Activated CD4-positive, alpha-beta T cell treated with anti-CD3 and anti-CD28 coated beads, Interleukin-2, Interleukin-6, amounts not matched to agents 100 ng/mL and 50 ng/mL, durations not matched to agents 16 hours and 8 hours (primary cell): ENCODE measurements at regions not wholly inside any gene's neighbourhood (a gene's known extent, or its start where the extent isn't known, plus 50 kb on each side); places are given as distances from the start of the nearest gene placed in this dataset.
"Not testable (repeated sequence)": the region's sequence is repeated elsewhere in the genome, so short reads cannot be mapped to it uniquely, and the experiment has no call there.

Experiments used
- DNase-seq: peaks from one replicate; pipeline ENCODE4 v3.0.0-alpha.2; 2020

GRCh38 chr20:47970282-47970903, 185.1 kb upstream of the SULF2 start:
- DNase-seq: no peak

- DNase-seq: no peak
These were observed 184.1 kb upstream of the SULF2 start for GRCh38 chr20:47969426-47969825.

DNA sequence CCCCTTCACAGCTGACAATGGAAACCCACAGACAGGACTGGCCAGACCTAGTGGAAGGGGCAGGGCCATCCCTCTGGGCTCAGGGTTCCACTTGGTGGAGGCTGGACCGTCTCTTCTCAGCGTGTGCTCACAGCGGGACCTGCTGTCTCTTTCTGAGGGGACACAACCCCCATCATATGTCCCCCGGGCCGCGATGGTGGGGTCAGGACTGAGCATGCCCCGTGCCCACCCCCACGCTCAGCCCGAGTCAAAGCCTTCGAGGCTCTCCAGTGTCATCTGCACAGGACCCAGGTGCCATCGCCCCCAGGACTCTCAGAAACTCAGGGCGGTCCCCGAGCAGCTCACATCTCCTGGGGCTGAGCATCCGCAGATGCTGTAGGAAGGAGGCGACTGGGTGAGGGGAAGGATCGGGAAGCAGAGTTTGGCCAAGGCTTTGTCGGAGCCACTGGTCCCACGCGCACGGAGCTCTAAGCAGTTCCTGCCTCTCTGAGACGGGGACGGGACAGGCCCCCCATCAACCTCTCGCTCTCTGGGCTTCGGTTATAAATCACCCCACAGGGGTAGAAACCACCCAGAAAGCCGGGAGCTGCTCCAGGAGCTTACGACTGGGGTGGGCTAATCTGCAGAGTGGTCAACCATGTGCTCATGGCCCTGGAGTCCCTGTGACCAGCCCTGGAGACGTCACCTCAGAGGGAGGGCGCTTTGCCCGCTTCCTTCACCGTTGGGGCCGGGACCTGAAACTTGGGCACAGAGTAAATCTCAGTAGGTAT, 183.4 kb upstream of the SULF2 start:
- no peak for DNase-seq

DNA sequence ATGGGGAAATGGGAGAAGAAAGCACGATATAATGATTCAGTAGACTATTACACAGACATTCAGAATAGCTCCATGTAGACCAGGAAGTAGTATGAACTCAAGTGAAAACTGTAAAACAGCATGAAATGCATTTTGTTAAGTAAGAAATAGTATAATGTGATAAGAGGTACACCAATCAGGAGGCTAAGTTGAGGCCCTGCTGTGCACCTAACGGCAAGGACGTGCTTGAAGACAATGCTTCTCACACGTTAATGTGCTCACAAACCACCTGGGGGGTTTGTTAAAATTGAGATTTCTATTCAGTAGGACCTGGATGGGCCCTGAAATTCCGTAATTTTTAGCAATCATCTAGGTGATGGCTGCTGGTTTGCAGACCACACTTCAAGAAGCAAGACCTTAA, 178.9 kb upstream of the SULF2 start:
- no peak for DNase-seq

DNA sequence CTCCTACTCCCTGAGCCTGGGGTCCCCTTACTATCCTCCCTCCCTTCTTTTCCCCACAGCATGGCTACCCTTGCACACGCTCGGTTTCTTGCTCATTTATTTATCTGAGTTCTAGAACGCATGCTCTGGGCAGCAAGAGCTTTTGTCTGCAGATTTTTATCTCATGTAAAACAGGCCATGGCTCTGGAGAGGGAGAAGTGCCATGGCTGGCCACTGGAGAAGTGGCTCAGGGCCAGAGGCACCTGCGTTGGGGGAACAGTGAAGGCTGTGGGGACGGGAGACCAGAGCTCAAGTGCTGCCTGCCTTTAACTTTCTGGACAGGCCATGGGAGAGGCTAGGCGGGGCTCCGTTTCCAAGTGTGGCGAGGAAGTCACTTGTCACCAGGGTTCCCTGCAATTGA, 177.7 kb upstream of the SULF2 start:
- no peak for DNase-seq

- DNase-seq: no peak
These were observed 177.1 kb upstream of the SULF2 start for GRCh38 chr20:47962286-47962963.

DNA sequence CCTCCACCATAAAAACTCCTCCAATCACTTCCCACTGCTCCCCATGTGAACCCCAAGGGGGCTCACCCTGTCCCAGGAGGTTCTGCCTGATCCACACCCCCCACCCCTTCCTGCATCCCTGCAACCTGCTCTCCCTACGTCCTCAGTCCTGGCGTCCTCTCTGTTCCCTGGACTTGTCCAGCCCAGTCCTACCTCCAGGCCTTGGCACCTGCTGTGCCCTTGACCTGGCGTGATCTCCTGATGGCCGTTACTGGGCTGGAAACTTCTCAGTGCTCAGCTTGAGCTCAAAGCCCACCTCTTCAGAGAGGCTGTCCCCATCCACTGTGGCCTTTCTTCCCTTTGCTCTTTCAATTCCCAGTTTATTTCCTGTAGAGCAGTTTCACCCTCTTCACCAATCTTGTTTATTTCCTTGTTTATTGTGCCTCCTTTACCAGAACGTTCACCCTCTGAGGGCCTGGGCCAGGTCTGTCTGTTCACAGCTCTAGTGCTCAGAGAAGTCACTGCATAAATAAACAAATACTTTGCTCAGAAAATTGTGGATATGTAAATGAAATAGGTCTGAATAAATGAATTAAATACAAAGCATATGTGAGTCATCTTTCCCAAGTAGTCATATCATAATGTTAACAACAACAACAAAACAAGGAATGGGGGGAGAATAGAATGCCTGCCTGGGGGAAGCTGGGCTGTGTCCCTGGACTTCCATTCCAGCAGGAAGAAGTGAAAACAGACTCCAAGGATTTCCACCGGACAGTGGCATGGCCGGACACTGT, 175.7 kb upstream of the SULF2 start:
- DNase-seq: no peak

- no peak for DNase-seq
These were observed 175.0 kb upstream of the SULF2 start for GRCh38 chr20:47960277-47960676.

- DNase-seq: not testable (repeated sequence)
These were observed 172.9 kb upstream of the SULF2 start for GRCh38 chr20:47957989-47958801.

DNA sequence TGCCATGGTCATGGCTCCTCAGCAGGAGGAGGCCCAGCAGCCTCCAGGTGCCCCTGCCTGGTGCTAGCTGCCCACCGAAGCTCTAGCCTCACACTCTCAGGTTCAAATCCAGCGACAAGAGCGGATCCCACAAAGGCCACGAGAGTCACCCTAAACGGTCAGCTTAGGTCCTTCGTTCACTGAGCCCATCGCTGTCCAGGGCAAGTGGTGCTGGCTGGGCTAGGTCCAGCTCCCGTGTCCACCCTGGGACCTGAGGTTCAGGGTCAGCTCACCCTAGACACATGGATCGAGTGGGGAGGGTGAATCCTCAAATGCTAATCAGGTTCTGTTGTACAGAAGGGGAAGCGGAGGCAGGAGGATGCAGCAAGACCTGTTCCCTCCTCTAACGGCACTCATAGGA, 171.9 kb upstream of the SULF2 start:
- DNase-seq: no peak

DNA sequence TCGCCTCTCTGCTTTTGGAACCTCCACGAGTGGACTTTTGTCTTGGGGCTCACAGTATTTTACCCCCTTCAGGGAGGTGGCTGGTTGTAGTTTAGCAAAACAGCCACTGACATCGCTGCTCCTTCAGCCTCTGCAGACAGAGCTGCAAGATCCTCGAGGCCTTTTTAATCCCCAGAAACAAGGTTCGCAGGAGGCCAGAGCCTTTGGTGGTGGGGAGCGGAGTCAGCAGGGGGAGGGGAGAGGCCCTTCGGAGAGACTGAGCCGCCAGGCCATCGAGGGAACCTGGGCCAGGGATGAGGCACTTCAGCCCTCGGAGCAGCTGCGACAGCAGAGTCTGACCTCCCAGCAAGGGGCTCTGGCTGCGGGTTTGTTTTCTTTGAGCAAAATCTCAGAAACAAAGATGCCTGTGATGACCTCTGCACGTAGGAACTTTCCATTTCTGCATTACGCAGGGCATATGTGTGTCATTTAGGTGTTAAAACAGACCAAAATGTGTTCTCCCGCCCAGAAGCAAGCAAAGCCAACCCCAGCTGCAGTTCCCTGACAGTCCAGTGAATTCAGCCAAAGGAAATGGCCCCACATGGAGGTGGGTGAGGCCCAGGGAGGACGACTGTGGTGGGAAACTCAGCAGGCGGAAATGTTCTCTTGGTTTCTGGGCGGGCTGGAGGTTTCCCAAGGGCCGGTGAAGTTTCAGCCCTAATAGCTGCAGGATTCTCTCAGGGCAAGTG, 171.2 kb upstream of the SULF2 start:
- no peak for DNase-seq

DNA sequence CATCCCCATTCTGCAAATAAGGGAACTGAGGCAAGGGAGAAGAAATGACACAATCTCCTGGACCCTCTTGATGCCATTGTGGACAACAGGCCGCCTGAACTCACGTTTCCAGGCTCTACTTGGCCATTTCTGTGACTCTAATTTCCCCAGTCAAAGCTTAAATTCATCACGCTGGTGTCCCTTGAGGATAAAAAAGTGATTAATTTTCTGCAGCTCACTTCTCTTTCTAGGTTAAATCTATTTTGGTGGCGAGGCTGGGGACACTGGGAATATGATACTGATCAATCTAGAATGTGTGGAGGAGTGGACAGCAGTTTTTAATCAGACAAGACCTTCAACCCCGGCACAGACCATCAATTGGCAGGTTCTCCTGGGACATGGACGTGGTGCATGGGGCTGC, 168.2 kb upstream of the SULF2 start:
- no peak for DNase-seq

DNA sequence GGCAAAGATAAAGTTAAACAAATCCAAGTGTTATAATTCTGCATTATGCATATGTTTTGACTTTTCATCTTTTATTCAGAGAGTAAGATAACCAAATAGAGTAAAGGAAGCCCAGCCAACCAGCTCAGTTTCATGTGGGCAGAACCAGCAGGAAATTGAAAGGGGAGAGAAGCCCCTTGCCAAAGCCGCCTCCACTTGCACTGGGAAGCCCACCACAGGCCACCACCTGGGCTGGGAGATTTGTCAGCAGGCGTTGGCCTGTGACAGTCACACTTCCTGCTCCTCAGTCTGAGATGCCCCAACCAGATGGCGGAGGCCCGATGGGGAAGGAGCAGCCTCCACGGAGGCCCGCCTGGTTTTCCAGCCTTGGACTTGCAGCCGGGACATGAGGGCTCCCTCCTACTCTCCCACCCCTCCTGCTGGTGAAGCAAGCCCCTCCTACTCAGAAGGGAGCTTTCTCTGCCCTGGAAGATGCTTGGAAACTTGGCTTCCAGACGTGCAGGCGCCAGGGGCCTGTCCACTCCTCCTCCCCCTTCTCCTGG, 166.8 kb upstream of the SULF2 start:
- DNase-seq: no peak

DNA sequence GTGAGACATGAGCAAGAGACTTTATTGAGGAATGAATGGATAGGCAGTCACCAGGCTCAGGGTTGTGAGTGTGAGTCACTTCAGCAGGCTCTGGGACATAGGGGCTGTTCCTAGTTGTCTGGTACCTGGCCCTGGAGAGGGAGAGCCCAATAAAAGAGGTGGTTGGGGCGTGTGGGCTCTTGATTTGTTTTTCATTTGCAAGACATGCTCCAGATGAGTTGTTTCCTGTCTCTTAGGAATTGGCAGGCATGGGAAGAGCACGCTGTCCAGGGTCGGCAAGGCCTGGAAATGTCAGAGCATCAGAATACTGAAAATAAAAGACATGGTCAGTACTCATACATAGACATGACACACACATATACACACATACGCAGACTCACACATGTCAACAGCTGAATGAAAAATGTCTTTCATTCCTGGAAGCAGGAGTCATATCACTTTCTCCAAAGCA, 166.3 kb upstream of the SULF2 start:
- DNase-seq: no peak

DNA sequence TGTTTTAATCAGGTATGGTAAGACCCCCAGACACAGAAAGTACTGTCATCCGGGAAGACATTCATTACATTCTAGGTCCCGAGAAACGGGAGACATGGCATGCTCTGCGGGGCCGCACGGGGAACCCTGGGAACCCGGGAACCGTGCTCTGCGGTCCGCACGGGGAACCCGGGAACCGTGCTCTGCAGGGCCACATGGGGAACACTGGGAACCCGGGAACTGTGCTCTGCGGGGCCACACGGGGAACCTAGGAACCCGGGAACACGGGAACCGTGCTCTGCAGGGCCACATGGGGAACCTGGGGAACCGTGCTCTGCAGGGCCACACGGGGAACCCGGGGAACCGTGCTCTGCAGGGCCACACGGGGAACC, 165.6 kb upstream of the SULF2 start:
- no peak for DNase-seq

- no peak for DNase-seq
These were observed 165.0 kb upstream of the SULF2 start for GRCh38 chr20:47950124-47950912.

DNA sequence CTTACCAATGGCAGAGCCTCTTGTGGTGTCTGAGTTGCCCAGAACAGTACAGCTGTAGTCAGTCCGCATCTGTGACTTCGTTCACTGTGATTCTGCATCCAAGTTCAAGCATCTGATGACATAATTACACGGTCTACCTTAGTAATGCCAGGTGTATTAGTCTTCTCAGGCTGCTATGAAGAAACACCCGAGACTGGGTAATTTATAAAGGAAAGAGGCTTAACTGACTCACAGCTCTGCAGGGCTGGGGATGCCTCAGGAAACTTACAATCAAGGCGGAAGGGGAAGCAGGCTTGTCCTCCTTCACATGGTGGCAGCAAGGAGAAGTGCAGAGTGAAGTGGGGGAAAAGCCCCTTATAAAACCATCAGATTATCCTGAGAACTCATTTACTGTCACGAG, 163.9 kb upstream of the SULF2 start:
- DNase-seq: no peak

- no peak for DNase-seq
These were observed 159.4 kb upstream of the SULF2 start for GRCh38 chr20:47944682-47945081.

DNA sequence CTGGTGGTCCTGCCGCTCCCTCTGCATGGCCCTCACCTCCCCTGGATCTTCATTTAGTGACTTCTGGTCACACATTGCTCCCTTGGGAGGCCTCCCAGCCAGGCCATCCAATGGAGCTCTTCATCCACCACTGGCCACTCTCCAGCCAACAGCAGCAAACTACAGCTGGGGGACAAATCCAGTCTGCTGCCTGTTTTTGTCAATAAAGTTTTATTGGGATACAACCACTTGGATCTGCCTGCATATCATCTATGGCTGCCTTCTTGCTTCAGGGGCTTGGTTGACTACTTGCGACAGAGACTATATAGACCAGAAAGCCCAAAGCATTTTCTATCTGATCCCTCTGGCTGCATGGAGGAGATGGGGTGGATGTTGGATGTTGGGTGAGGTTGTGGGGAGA, 156.6 kb upstream of the SULF2 start:
- no peak for DNase-seq

- no peak for DNase-seq
These were observed 155.0 kb upstream of the SULF2 start for GRCh38 chr20:47940101-47940813.
